ENCODE measurements at regions not wholly inside any gene's neighbourhood (a gene's known extent, or its start where the extent isn't known, plus 50 kb on each side); places are given as distances from the start of the nearest gene placed in this dataset.
A peak's percentile ranks its signal among the peaks of the same experiment; 100 is the strongest.

DNA sequence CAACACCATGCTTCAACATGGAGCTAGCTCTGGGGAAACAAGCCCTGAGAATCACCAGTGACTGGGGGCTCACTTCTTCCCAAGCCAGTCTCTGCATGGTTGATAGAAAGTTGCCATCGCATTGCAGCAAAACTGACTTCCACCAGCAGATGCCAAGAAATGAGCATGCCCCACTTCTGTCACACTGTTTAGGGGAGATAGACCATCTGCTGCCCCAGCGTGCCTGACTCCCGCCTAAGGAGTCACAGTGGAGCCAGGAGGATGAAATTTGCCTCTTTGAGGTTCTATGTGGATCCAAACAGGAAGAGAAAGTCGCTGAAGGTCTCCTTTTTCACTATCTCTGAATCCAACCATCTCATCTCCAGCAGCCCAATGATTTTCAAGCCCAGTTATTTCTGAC, 116.7 kb upstream of the SLIT3 start:
- Histone ChIP-seq H3K79me1 (ENCODE audit: low read depth, low read length) (no peaks in the 10 kb centered on the region), H3K14ac (ENCODE audit: low read length) (no peak overlapping the region), H3K9ac (ENCODE audit: low read depth, low read length, poor library complexity) (no peak overlapping the region), H3K36me3 (replicated peaks in 1 of 2; ENCODE audit: control insufficient read depth in 2 of 2, insufficient read depth in 2 of 2, low read length in 2 of 2) (no peaks in the 10 kb centered on the region), H3K9me3 (replicated peaks in 1 of 2; ENCODE audit: control insufficient read depth in 2 of 2, insufficient read depth in 1 of 2, low read depth in 1 of 2, low read length in 2 of 2) (peaks cover 0 to 3% of the 10 kb centered on the region in 2 donors), H3K27ac (replicated peaks; ENCODE audit: low read length) (no peak overlapping the region), H3K4ac (ENCODE audit: low read length) (no peak overlapping the region), H3K4me2 (ENCODE audit: insufficient read depth, low read length, poor library complexity, severe bottlenecking) (no peak overlapping the region), H4K91ac (ENCODE audit: low read depth, low read length, poor library complexity) (no peak overlapping the region), H3K18ac (ENCODE audit: low read length) (peak overlapping the region; percentile 68), H4K8ac (ENCODE audit: low read depth, low read length) (no peak overlapping the region), H3K23ac (ENCODE audit: low read depth, low read length, poor library complexity) (no peak overlapping the region), H2AK5ac (ENCODE audit: low read depth, low read length) (no peak overlapping the region), H3K27me3 (ENCODE audit: control insufficient read depth in 3 of 3, insufficient read depth in 3 of 3, low read depth in 1 of 3, low read length in 3 of 3) (no peaks in the 10 kb centered on the region), H2BK5ac (ENCODE audit: low read length) (no peak overlapping the region), H2BK15ac (ENCODE audit: low read length) (peak overlapping the region; percentile 50), H3K4me1 (ENCODE audit: control insufficient read depth in 2 of 2, insufficient read depth in 1 of 2, low read depth in 1 of 2, low read length in 2 of 2) (peaks cover 0 to 9% of the 10 kb centered on the region in 2 donors), H2BK12ac (ENCODE audit: low read length) (no peak overlapping the region), H3K4me3 (ENCODE audit: low read length in 2 of 2) (no peak overlapping the region), H2AFZ (ENCODE audit: low read length) (no peak overlapping the region), H2BK120ac (ENCODE audit: low read depth, low read length) (no peak overlapping the region)
- WGBS, 2 donors (ENCODE audit: extremely low coverage in 2 of 2, insufficient read length in 2 of 2, insufficient replicate concordance in 1 of 2), result no CpG with 5 or more reads among the region's 4 CpGs
- no peak for DNase-seq (ENCODE audit: low spot score)

- Histone ChIP-seq H3K14ac (ENCODE audit: low read length) (no peak overlapping the region), H2BK15ac (ENCODE audit: low read length) (no peak overlapping the region), H3K9me3 (replicated peaks in 1 of 2; ENCODE audit: control insufficient read depth in 2 of 2, insufficient read depth in 1 of 2, low read depth in 1 of 2, low read length in 2 of 2) (peaks cover 0 to 3% of the 10 kb centered on the region in 2 donors), H3K4me3 (ENCODE audit: low read length in 2 of 2) (no peak overlapping the region), H3K18ac (ENCODE audit: low read length) (no peak overlapping the region), H3K9ac (ENCODE audit: low read depth, low read length, poor library complexity) (no peak overlapping the region), H4K8ac (ENCODE audit: low read depth, low read length) (no peak overlapping the region), H2AFZ (ENCODE audit: low read length) (no peak overlapping the region), H2AK5ac (ENCODE audit: low read depth, low read length) (no peak overlapping the region), H2BK12ac (ENCODE audit: low read length) (no peak overlapping the region), H2BK5ac (ENCODE audit: low read length) (no peak overlapping the region), H2BK120ac (ENCODE audit: low read depth, low read length) (no peak overlapping the region), H4K91ac (ENCODE audit: low read depth, low read length, poor library complexity) (no peak overlapping the region), H3K4ac (ENCODE audit: low read length) (no peak overlapping the region), H3K23ac (ENCODE audit: low read depth, low read length, poor library complexity) (no peak overlapping the region), H3K4me1 (ENCODE audit: control insufficient read depth in 2 of 2, insufficient read depth in 1 of 2, low read depth in 1 of 2, low read length in 2 of 2) (peaks cover 0 to 9% of the 10 kb centered on the region in 2 donors), H3K4me2 (ENCODE audit: insufficient read depth, low read length, poor library complexity, severe bottlenecking) (no peak overlapping the region), H3K27ac (replicated peaks; ENCODE audit: low read length) (no peak overlapping the region), H3K27me3 (ENCODE audit: control insufficient read depth in 3 of 3, insufficient read depth in 3 of 3, low read depth in 1 of 3, low read length in 3 of 3) (no peaks in the 10 kb centered on the region), H3K79me1 (ENCODE audit: low read depth, low read length) (no peaks in the 10 kb centered on the region), H3K36me3 (replicated peaks in 1 of 2; ENCODE audit: control insufficient read depth in 2 of 2, insufficient read depth in 2 of 2, low read length in 2 of 2) (no peaks in the 10 kb centered on the region)
- no peak for DNase-seq (ENCODE audit: low spot score)
- no CpG with 5 or more reads among the region's 15 CpGs for WGBS, 2 donors (ENCODE audit: extremely low coverage in 2 of 2, insufficient read length in 2 of 2, insufficient replicate concordance in 1 of 2)
These were observed 115.8 kb upstream of the SLIT3 start for GRCh38 chr5:169416583-169417196.

DNA sequence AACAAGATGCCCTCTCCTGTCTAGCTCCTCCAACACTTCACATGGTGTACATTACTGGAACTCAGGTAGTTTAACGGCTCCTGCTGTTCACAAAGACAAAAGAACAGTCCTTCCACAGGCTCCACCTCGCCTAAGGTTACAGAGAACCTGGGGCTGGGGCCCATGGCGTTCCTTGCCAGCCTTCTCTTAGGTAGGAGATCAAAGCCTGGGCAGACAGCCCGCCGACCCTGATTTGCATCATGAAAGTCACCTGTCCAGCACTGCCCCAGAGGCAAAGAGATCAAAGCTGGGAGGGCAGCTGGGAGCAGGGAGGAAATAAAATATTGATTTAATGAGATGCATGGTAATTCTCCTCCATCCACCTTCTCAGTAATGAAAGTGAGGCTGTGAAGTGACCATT, 115.0 kb upstream of the SLIT3 start:
- H3K23ac ChIP-seq (ENCODE audit: low read depth, low read length, poor library complexity), result no peak overlapping the region
- peaks cover 0 to 3% of the 10 kb centered on the region in 2 donors for H3K9me3 ChIP-seq (replicated peaks in 1 of 2; ENCODE audit: control insufficient read depth in 2 of 2, insufficient read depth in 1 of 2, low read depth in 1 of 2, low read length in 2 of 2)
- no peak overlapping the region for H3K18ac ChIP-seq (ENCODE audit: low read length)
- no peak overlapping the region for H3K27ac ChIP-seq (replicated peaks; ENCODE audit: low read length)
- no peak overlapping the region for H3K4me3 ChIP-seq (ENCODE audit: low read length in 2 of 2)
- no peak overlapping the region for H2BK5ac ChIP-seq (ENCODE audit: low read length)
- no CpG with 5 or more reads among the region's 5 CpGs for whole genome bisulfite sequencing, 2 donors (ENCODE audit: extremely low coverage in 2 of 2, insufficient read length in 2 of 2, insufficient replicate concordance in 1 of 2)
- H3K4me2 ChIP-seq (ENCODE audit: insufficient read depth, low read length, poor library complexity, severe bottlenecking), result no peak overlapping the region
- H3K36me3 ChIP-seq (replicated peaks in 1 of 2; ENCODE audit: control insufficient read depth in 2 of 2, insufficient read depth in 2 of 2, low read length in 2 of 2), result no peaks in the 10 kb centered on the region
- H2AK5ac ChIP-seq (ENCODE audit: low read depth, low read length), result no peak overlapping the region
- H4K8ac ChIP-seq (ENCODE audit: low read depth, low read length), result no peak overlapping the region
- no peaks in the 10 kb centered on the region for H3K79me1 ChIP-seq (ENCODE audit: low read depth, low read length)
- H3K4ac ChIP-seq (ENCODE audit: low read length), result no peak overlapping the region
- H3K4me1 ChIP-seq (ENCODE audit: control insufficient read depth in 2 of 2, insufficient read depth in 1 of 2, low read depth in 1 of 2, low read length in 2 of 2), result peaks cover 0 to 9% of the 10 kb centered on the region in 2 donors
- H3K9ac ChIP-seq (ENCODE audit: low read depth, low read length, poor library complexity), result no peak overlapping the region
- no peak overlapping the region for H2BK120ac ChIP-seq (ENCODE audit: low read depth, low read length)
- H2BK15ac ChIP-seq (ENCODE audit: low read length), result no peak overlapping the region
- no peak for DNase-seq (ENCODE audit: low spot score)
- no peak overlapping the region for H2AFZ ChIP-seq (ENCODE audit: low read length)
- H4K91ac ChIP-seq (ENCODE audit: low read depth, low read length, poor library complexity), result no peak overlapping the region
- no peak overlapping the region for H2BK12ac ChIP-seq (ENCODE audit: low read length)
- no peaks in the 10 kb centered on the region for H3K27me3 ChIP-seq (ENCODE audit: control insufficient read depth in 3 of 3, insufficient read depth in 3 of 3, low read depth in 1 of 3, low read length in 3 of 3)
- H3K14ac ChIP-seq (ENCODE audit: low read length), result no peak overlapping the region

GRCh38 chr5:169415371-169415770, 114.4 kb upstream of the SLIT3 start:
- peaks cover 0 to 9% of the 10 kb centered on the region in 2 donors for H3K4me1 ChIP-seq (ENCODE audit: control insufficient read depth in 2 of 2, insufficient read depth in 1 of 2, low read depth in 1 of 2, low read length in 2 of 2)
- H3K4me3 ChIP-seq (ENCODE audit: low read length in 2 of 2), result no peak overlapping the region
- no peak overlapping the region for H4K8ac ChIP-seq (ENCODE audit: low read depth, low read length)
- no peak overlapping the region for H2BK15ac ChIP-seq (ENCODE audit: low read length)
- no CpG with 5 or more reads among the region's 4 CpGs for WGBS, 2 donors (ENCODE audit: extremely low coverage in 2 of 2, insufficient read length in 2 of 2, insufficient replicate concordance in 1 of 2)
- H3K79me1 ChIP-seq (ENCODE audit: low read depth, low read length), result no peaks in the 10 kb centered on the region
- no peak overlapping the region for H3K27ac ChIP-seq (replicated peaks; ENCODE audit: low read length)
- no peak overlapping the region for H3K23ac ChIP-seq (ENCODE audit: low read depth, low read length, poor library complexity)
- H3K36me3 ChIP-seq (replicated peaks in 1 of 2; ENCODE audit: control insufficient read depth in 2 of 2, insufficient read depth in 2 of 2, low read length in 2 of 2), result no peaks in the 10 kb centered on the region
- no peak overlapping the region for H4K91ac ChIP-seq (ENCODE audit: low read depth, low read length, poor library complexity)
- H3K4ac ChIP-seq (ENCODE audit: low read length), result no peak overlapping the region
- no peak overlapping the region for H3K14ac ChIP-seq (ENCODE audit: low read length)
- no peak overlapping the region for H2BK120ac ChIP-seq (ENCODE audit: low read depth, low read length)
- no peak overlapping the region for H3K4me2 ChIP-seq (ENCODE audit: insufficient read depth, low read length, poor library complexity, severe bottlenecking)
- no peak overlapping the region for H2AK5ac ChIP-seq (ENCODE audit: low read depth, low read length)
- H3K9ac ChIP-seq (ENCODE audit: low read depth, low read length, poor library complexity), result no peak overlapping the region
- DNase-seq (ENCODE audit: low spot score), result no peak
- no peak overlapping the region for H2BK5ac ChIP-seq (ENCODE audit: low read length)
- no peaks in the 10 kb centered on the region for H3K27me3 ChIP-seq (ENCODE audit: control insufficient read depth in 3 of 3, insufficient read depth in 3 of 3, low read depth in 1 of 3, low read length in 3 of 3)
- H2AFZ ChIP-seq (ENCODE audit: low read length), result no peak overlapping the region
- no peak overlapping the region for H2BK12ac ChIP-seq (ENCODE audit: low read length)
- no peak overlapping the region for H3K18ac ChIP-seq (ENCODE audit: low read length)
- peaks cover 0 to 3% of the 10 kb centered on the region in 2 donors for H3K9me3 ChIP-seq (replicated peaks in 1 of 2; ENCODE audit: control insufficient read depth in 2 of 2, insufficient read depth in 1 of 2, low read depth in 1 of 2, low read length in 2 of 2)

All from neuronal stem cell (in vitro differentiated cells).